AG09309 (cell line): ENCODE measurements at regions not wholly inside any gene's neighbourhood (a gene's known extent, or its start where the extent isn't known, plus 50 kb on each side); places are given as distances from the start of the nearest gene placed in this dataset.
A peak's percentile ranks its signal among the peaks of the same experiment; 100 is the strongest.

ENCODE experiments used
- DNase-seq: peaks from one replicate; pipeline ENCODE4 v3.0.0-alpha.2; 2010; ENCODE audit warnings: low read depth
- H3K4me3 ChIP-seq: 2 replicates; pipeline ENCODE4 v1.5.1; 2011; ENCODE audit warnings: mild to moderate bottlenecking, low read depth, low read length, moderate library complexity; ENCODE audit not compliant: control insufficient read depth
- TF ChIP-seq, protein P1 (sequence below): IDR thresholded peaks from 2 replicates; pipeline ENCODE4 v1.5.1; 2011; ENCODE audit warnings: mild to moderate bottlenecking, low read depth, low read length, inconsistent platforms; ENCODE audit not compliant: insufficient read depth, control insufficient read depth; ENCODE audit errors: missing control alignments

DNA sequence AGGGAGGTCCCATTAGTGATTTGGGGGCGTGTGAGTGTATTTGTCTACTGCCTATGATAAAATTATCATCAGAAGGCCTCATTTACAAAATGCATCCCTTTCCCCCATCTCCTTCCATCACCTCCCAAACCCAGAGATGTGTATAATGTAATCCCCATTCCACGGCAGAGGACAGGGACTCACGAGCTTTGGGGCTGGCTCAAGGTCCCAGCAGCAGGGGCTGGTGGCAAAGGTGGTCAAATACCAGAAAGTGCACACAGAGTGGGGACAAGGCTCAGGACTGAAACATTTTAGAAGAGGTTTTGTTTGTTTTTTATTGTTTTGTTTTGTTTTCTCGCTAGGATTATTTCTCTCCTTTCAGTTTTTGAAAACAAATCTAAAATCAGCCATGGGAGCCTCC, 68.5 kb upstream of the TOP1 start:
- H3K4me3 ChIP-seq: no peak overlapping the region
- TF ChIP-seq, protein P1, sequence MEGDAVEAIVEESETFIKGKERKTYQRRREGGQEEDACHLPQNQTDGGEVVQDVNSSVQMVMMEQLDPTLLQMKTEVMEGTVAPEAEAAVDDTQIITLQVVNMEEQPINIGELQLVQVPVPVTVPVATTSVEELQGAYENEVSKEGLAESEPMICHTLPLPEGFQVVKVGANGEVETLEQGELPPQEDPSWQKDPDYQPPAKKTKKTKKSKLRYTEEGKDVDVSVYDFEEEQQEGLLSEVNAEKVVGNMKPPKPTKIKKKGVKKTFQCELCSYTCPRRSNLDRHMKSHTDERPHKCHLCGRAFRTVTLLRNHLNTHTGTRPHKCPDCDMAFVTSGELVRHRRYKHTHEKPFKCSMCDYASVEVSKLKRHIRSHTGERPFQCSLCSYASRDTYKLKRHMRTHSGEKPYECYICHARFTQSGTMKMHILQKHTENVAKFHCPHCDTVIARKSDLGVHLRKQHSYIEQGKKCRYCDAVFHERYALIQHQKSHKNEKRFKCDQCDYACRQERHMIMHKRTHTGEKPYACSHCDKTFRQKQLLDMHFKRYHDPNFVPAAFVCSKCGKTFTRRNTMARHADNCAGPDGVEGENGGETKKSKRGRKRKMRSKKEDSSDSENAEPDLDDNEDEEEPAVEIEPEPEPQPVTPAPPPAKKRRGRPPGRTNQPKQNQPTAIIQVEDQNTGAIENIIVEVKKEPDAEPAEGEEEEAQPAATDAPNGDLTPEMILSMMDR: no peak
- DNase-seq: no peak

DNA sequence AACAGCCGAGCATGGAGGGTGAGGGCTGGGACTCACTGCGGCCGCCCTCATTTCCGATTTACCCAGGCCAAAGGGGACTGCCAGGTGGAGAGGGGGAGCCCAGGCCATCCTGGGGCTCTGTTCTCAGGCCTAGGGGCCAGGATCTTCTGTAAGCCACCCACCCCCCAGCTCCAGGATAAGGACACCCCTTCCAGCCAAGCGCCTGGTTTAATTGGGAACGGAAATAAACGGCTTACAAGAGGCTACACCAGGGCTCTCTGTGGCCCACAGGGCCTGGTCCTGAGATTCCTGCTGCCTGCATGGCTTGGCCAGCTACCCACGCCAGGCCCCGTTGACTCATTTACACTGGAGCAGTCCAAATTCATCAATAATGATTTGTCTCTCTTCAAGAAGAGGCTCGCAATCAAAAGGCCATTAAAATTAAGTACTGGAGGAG, 68.1 kb upstream of the TOP1 start:
- DNase-seq: no peak
- no peak overlapping the region for H3K4me3 ChIP-seq
- TF ChIP-seq, protein P1: no peak

DNA sequence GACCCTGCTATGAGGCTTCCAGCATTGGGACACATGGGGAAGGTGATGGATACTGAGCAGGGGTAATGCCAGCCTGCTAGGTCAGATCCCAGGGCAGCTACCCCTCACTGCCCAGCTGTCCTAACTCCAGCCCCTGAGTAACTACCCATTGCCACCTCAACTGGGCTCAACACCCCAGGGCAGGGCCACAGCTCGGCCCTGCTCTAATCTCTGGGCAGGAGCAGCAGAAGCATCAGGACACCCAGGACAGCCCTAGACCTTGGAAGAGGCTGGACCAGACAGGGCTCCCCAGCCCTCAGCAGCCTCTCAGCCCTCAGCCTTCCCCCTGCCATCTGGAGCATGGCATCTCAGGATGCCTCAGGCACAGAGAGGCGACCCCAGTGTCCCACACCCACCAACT, 67.4 kb upstream of the TOP1 start:
- H3K4me3 ChIP-seq: no peak overlapping the region
- TF ChIP-seq, protein P1: no peak
- no peak for DNase-seq

DNA sequence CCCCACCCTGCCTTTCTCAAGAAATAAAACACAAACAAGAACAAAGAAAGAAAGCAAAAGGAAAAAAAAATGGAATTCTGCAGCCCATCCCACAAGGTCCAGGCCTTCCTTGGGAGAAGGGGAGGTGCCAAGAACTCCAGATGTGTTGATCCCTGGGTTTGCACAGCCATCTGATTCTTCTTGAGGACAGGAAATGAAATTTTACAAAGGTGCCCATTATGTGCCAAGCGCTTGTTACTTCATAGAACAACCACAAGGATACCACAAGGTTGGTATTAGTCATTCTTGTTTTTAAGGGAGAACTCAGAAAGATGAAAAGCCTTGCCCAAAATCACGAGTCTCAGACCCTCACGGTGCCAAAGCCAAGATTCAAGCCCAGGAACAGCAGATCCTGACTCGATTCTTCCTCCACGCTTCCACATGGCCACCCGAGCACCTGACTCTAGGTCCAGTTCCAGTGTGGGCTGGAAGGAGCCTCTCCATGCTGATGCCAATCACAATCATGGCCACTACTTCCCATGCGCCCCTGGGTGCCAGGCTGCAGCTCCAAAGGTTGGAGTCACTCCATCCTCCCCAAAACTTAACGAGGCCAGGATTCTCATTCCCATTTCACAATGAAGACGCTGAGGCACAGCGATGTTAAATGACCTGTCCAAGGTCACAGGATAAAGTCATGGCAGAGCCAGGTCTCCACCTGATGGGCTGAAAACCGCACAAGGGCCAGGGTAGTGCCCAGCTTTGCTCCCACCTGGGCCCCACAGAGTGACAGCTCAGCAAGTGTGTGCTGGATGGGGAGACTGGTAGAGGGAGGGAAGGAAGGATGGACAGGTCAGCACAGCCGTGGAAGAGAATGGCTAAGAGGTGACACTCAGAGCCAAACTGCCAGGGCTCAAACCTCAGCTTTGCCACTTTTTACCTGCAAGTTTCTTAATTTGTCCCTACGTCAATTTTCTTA, 66.7 kb upstream of the TOP1 start:
- no peak for DNase-seq
- TF ChIP-seq, protein P1: no peak
- no peak overlapping the region for H3K4me3 ChIP-seq

DNA sequence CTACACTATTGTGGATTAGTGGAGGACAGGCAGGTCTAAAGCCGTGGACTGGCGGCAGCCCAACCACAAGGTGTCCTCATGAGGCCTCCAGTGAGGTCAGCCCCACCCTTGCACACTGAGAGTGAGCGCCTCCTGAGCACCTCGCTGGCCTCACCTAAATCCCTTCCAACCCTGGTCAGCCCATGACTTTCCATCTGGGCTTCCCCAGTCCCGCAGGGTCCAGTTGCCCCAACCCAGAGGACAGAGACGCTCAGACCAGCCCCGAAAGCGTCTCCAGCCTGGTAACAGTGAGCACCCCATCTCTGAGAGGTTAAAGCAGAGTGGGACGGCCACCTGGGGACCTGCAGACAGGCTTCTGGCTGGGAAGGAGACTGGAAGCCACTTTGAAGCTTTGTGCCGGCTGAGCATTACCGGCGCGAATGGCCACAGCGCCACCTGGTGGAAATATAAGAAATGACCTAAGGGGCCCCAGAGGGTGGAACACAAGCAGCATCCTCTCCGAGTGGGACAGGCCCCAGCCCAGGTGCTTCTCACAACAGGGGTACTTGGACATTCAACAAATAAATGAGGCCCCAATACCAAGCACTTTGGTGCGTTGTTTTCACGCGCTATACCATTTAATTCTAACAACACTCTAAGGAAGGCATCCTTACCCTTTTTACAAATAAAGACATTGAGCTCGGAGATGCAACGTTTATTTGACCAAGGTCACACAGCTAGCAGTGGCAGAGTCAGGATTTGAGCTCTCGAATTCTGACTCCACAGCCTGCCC, 65.7 kb upstream of the TOP1 start:
- TF ChIP-seq, protein P1: peak; percentile 84
- no peak overlapping the region for H3K4me3 ChIP-seq
- DNase-seq: no peak

DNA sequence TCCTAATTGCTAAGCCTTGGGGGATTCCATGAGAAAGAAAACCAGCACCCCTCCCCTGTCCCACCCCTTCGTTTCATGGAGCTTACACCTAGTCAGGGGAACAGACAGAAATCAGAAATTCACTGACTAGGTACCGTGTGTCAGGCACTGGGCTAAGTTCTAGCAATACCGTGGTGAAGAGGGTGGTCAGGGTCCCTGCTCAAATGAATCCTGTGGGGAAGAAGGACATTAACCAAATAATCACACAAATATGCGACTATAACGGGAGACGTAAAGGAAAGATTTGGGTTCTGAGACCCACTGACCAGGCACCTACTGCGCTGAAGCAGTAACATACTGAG, 65.1 kb upstream of the TOP1 start:
- DNase-seq: no peak
- TF ChIP-seq, protein P1: no peak
- H3K4me3 ChIP-seq: no peak overlapping the region
